GM21526 (cell line): ENCODE measurements at regions not wholly inside any gene's neighbourhood (a gene's known extent, or its start where the extent isn't known, plus 50 kb on each side); places are given as distances from the start of the nearest gene placed in this dataset.

Experiments
- ATAC-seq: cut with Tn5 transposase; IDR thresholded peaks from one replicate; pipeline ENCODE4 v1.9.1; 2021; ENCODE audit warnings: moderate library complexity; ENCODE audit not compliant: unreplicated experiment, low FRiP score

DNA sequence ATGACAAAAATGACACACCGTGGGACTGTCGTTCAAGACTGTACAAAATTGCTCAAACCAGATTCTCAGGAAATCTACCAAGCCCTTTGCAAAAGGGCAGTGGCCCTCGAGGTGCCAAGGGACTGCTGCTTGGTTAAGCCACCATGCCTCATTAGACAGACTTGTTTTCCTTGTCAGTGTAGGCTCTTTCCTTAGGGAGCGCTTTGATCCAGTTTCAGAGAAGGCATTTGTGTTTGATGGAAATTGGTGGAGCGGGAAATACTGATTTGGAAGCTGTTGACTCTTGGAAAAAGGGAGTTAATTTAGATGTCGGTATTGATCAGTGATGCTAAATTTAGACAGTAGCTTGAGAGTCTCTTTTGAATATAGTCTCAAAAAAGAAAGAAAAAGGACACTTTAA lies 304.3 kb upstream of the UMPS start:
- no peak for ATAC-seq

- no peak for ATAC-seq
These were observed 301.7 kb upstream of the UMPS start for GRCh38 chr3:124428372-124429128.

DNA sequence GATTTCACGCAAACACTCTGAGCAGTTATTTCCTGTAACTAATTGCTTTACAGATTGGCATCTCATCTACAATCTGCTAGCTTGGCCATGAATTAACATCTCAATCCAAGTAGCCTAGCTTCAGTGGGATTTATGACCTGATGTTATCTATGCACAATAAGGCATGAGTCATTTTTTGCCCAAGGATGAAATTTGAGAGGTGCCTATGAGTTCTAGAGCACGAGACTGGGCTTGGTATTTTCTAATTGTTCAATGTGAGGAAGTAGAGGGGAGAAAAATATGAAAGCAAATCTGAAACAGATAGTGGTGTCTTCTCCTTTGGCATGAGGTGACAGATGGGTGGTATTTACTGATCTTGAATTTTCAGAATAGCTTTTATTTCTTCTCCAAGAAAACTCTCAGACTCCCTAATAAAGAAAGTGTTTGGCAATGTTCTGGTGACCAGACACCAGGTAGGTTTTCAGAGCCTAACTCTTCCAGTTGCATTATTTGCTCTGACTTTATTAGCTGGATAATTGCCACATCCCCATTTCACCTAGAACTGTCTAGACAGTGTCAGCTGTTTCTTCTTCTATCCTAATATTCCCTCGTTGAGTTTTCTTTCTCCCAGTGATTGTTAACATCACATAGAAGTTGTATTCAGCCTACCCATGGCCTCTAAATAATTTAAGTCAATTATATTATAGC lies 301.0 kb upstream of the UMPS start:
- ATAC-seq = no peak

DNA sequence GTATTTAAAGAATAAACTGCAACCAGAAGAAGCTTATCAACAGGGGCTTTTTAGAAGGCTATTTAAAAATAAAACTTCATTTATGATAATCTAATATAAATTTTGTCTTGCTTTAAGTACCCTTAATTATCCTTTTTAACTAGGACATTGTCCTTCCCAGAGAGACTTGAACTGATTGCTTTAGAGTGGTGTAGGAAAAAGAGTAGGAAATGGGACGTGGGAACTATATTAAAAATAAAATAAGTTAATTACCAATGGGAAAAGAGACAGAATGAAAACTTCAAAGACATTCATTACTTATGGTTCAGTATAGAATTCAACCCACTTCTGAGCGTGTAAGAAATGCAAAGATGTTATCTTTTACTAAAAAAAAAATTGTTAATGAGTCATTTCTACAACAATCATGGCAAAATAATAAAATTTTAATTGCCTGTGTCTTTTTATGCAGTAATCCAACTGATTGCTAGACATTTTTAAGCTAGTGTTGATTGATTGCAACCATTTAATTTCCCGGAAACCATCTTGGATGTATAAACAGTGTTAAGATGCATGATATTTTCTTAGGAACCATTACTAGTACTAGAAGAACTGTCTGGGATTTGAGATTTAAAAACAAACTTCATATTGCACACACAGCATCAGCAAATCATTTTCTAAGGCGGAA lies 298.8 kb upstream of the UMPS start:
- no peak for ATAC-seq

DNA sequence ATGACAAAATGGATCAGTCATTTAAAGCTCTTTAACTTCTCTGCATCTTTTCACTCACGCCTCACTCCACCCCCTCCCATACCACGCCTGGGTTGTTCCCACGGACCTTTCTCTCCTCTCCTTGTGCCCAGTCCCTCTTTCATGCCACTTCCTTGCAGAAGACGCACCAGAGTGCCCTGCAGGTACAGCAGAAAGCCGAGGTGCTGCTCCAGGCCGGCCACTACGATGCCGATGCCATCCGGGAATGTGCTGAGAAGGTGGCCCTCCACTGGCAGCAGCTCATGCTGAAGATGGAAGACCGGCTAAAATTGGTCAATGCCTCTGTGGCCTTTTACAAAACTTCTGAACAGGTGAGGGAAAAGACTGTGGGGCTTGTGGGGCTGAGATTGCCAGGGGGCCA lies 296.1 kb upstream of the UMPS start:
- no peak for ATAC-seq

GRCh38 chr3:124435467-124435866 lies 294.8 kb upstream of the UMPS start:
- no peak for ATAC-seq

GRCh38 chr3:124438813-124439212 lies 291.4 kb upstream of the UMPS start:
- ATAC-seq = no peak

- no peak for ATAC-seq
These were observed 290.6 kb upstream of the UMPS start for GRCh38 chr3:124439603-124440002.

GRCh38 chr3:124441766-124442165 lies 288.5 kb upstream of the UMPS start:
- ATAC-seq = no peak

DNA sequence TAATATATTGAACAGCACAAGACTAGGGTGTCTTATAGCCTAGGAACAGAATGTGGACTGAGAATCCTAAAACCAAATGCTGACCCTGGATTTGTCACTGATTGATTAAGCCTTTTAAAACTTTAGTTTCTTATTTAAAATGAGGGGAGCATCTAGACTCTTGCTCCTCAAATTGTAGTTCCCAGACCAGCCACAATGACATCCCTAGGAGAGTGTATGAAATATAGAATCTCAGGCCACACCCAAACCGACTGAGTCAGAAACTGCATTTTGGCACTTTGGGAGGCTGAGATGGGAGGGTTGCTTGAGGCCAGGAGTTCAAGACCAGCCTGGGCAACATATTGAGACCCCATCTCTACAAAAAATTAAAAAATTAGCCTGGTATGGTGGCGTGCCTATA lies 287.8 kb upstream of the UMPS start:
- ATAC-seq = no peak

DNA sequence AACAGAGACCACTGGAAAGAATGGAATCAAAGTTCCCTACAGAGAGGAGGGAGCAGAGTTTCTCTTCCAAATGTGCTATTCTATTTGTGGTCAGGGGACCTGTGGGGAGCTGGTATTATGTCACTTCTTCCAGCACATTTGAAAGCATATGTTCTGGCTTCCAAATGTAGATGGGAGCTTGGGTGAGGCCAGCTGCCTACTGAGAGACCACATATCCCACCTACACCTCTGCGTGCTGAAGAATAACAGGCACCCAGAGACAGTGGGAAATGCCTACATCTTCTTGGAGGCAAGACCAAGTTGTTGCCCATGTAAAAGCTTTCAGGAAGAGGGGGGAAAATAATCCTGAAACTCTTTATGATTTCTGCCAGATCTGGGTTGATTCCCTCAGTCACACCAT lies 286.8 kb upstream of the UMPS start:
- no peak for ATAC-seq

DNA sequence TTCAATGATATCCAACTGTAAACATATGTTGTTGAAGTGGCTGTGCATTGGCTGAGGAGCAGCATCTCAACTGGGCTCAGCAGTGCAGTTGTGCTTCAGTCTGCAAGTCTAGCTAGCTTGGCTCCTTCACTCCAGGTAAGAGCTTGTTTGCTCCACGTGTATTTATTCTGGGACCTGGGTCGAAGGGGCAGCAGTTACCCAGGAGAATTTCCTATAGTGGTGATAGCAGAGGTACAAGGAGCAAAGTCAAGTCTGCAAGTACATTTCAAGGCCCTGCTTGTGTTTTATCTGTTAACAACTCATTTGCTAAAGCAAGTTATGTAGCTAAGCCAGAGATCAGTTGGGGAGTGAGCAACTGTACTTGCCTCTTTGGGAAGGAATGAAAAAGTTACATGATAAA lies 286.2 kb upstream of the UMPS start:
- ATAC-seq = no peak

- ATAC-seq = no peak
These were observed 285.4 kb upstream of the UMPS start for GRCh38 chr3:124444896-124445295.

GRCh38 chr3:124447845-124448244 lies 282.4 kb upstream of the UMPS start:
- ATAC-seq = no peak

- ATAC-seq = no peak
These were observed 281.3 kb upstream of the UMPS start for GRCh38 chr3:124448954-124449353.

- no peak for ATAC-seq
These were observed 279.9 kb upstream of the UMPS start for GRCh38 chr3:124450366-124450765.

DNA sequence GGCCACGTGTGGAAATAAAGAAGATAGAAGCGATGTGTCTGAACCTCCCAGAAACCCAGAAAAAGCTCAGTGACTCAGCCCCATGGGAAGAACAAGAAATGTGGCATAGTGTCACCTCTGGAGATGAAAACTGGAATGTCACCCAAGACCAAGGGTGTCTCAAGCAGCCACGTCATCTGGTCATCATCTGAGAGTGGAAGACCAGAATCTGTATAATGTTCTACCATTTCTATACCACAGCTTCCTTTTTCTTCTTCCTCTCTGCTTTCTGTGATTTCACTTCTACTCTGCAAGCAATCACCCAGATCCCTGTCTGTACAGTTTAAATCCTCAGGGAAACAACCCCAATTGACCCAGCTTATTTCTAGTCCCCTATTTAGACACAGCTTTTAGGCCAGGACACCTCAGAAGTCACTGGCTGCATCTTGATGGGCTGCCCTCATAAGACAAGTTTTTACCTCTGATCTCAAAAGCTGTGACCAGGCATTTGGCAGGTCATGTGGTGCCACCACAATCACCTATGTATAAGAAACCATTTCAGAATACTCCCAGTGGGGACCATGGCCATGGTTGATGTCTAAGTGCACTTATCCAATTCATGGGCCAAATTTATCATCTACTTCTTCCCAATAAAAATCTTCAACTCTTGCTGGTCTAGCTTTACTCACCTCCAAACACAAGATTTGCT lies 278.5 kb upstream of the UMPS start:
- no peak for ATAC-seq

GRCh38 chr3:124453189-124453588 lies 277.1 kb upstream of the UMPS start:
- no peak for ATAC-seq

GRCh38 chr3:124455891-124456290 lies 274.4 kb upstream of the UMPS start:
- no peak for ATAC-seq

DNA sequence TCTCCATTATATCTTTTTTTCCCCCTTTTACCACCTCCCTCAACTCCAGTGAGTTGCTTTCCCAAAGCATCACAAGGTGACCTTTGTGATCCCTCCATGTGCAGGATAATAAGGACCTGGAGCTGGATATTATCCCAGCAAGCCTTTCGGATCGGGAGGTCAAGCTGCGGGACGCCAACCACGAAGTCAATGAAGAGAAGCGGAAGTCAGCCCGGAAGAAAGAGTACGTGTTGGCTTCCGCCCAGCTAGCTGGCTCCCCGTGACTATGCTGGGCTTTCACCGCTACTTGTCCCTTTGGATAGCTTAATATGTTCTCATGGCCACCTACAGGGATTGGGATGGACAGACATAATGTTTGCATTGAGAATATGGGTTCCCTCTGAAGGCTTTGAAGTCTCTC lies 273.7 kb upstream of the UMPS start:
- no peak for ATAC-seq

DNA sequence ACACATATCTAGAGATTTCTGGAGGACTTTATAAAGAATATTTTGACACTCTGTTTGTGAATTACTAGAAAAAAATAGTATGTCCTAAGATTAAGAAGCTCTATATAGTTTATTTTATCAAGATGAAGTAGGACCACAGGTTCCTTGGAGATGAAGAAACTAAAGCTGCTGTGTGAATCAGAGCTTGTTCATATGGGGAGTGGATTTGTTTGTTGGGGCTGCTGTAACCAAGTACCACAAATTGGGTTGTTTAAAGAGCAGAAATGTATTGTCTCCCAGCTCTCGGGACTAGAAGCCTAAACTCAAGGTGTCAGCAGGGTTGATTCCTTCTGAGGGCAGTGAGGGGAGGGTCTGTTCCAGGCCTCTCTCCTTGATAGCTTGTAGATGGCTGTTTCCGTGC lies 270.6 kb upstream of the UMPS start:
- no peak for ATAC-seq
